Natural killer cell (primary cell): ENCODE measurements at regions not wholly inside any gene's neighbourhood (a gene's known extent, or its start where the extent isn't known, plus 50 kb on each side); places are given as distances from the start of the nearest gene placed in this dataset.

Experiments used
- ATAC-seq, 3 donors: fragments of 150-1000 bp in 2 of 3; fragments of 200-7000 bp in 1 of 3; cut with Tn5 transposase; 1 replicate in 1 of 3; 2 replicates in 2 of 3; pipeline ENCODE4 v1.10.0; 2021; ENCODE audit warnings: mild to moderate bottlenecking in 2 of 3, moderate library complexity in 2 of 3
- DNase-seq, 2 donors: peaks; one replicate each; pipeline versions ENCODE4 v3.0.0 to v3.0.0-alpha.2; 2013 to 2021; ENCODE audit warnings: mixed read lengths in 1 of 2
- H3K27ac ChIP-seq: one replicate; pipeline ENCODE4 v1.5.1; 2013; ENCODE audit warnings: mild to moderate bottlenecking, low read length
- H3K27me3 ChIP-seq: one replicate; pipeline ENCODE4 v1.6.1; 2013; ENCODE audit warnings: low read length; ENCODE audit not compliant: control insufficient read depth, insufficient read depth
- H3K36me3 ChIP-seq: one replicate; pipeline ENCODE4 v1.6.1; 2013; ENCODE audit warnings: low read length; ENCODE audit not compliant: control insufficient read depth, insufficient read depth
- H3K4me1 ChIP-seq: one replicate; pipeline ENCODE4 v1.6.1; 2013; ENCODE audit warnings: low read length; ENCODE audit not compliant: control insufficient read depth, insufficient read depth
- H3K4me3 ChIP-seq: one replicate; pipeline ENCODE4 v1.5.1; 2013; ENCODE audit warnings: low read length
- H3K9me3 ChIP-seq: one replicate; pipeline ENCODE4 v1.6.1; 2013; ENCODE audit warnings: low read length; ENCODE audit not compliant: control insufficient read depth, insufficient read depth
- H3K27ac Mint-ChIP-seq, 2 donors: one replicate each; pipeline ENCODE4 v1.8.0; 2022; ENCODE audit warnings: mild to moderate bottlenecking in 2 of 2, mixed read lengths in 2 of 2, moderate library complexity in 1 of 2
- H3K27me3 Mint-ChIP-seq, 2 donors: one replicate each; pipeline ENCODE4 v1.8.0; 2022; ENCODE audit warnings: low read depth in 2 of 2, mixed read lengths in 2 of 2
- H3K36me3 Mint-ChIP-seq: one replicate; pipeline ENCODE4 v1.8.0; 2022; ENCODE audit warnings: mixed read lengths
- H3K4me1 Mint-ChIP-seq, 2 donors: one replicate each; pipeline ENCODE4 v1.8.0; 2022; ENCODE audit warnings: mixed read lengths in 2 of 2
- H3K4me3 Mint-ChIP-seq: one replicate; pipeline ENCODE4 v1.8.0; 2022; ENCODE audit warnings: mild to moderate bottlenecking, moderate library complexity, mixed read lengths
- H3K9me3 Mint-ChIP-seq, 2 donors: one replicate each; pipeline ENCODE4 v1.8.0; 2022; ENCODE audit warnings: mixed read lengths in 2 of 2
- CTCF ChIP-seq: fragments of 200-600 bp; IDR thresholded peaks from one replicate; pipeline ENCODE4 v1.8.0; 2022; ENCODE audit warnings: antibody characterized with exemption
- WGBS: methylation state at CpG from one replicate; pipeline ENCODE4 v1.1.7; 2013; ENCODE audit warnings: missing lambda C conversion rate; ENCODE audit not compliant: insufficient coverage; 5-methylcytosine and 5-hydroxymethylcytosine counted together
- intact Hi-C: fragments of 100-400 bp; cut with micrococcal nuclease; formaldehyde crosslinking; loops from one replicate; pipeline ENCODE4 v1.14.2; 2022

GRCh38 chr18:47317824-47318508, 66.5 kb upstream of the SKOR2 start:
- H3K4me1 Mint-ChIP-seq: no peaks in the 10 kb centered on the region

GRCh38 chr18:47316924-47317323, 65.5 kb upstream of the SKOR2 start:
- Mint-ChIP-seq H3K4me3 (no peak overlapping the region), H3K27ac (no peak overlapping the region), H3K4me1 (no peaks in the 10 kb centered on the region), H3K9me3 (no peaks in the 10 kb centered on the region), H3K36me3 (no peaks in the 10 kb centered on the region), H3K27me3 (peaks cover 8 to 21% of the 10 kb centered on the region in 2 donors)
- Histone ChIP-seq H3K4me1 (no peaks in the 10 kb centered on the region), H3K36me3 (no peaks in the 10 kb centered on the region), H3K4me3 (no peak overlapping the region), H3K27ac (no peak overlapping the region), H3K27me3 (no peaks in the 10 kb centered on the region), H3K9me3 (no peaks in the 10 kb centered on the region)
- DNase-seq (no peak), ATAC-seq (no peak)
- TF ChIP-seq CTCF: no peak
- intact Hi-C loops: no loop called here
- WGBS: 85% methylated on average over 4 of the region's 4 CpGs

More at GRCh38 chr18:47317824-47318508, 66.5 kb upstream of the SKOR2 start:
- H3K27ac ChIP-seq: no peak overlapping the region
- no peak for ATAC-seq
- no peak overlapping the region for H3K27ac Mint-ChIP-seq
- H3K4me3 Mint-ChIP-seq: no peak overlapping the region
- 100% methylated on average over 1 of the region's 1 CpG for WGBS
- no peaks in the 10 kb centered on the region for H3K9me3 Mint-ChIP-seq
- no peaks in the 10 kb centered on the region for H3K4me1 ChIP-seq
- intact Hi-C loops: no loop called here
- no peaks in the 10 kb centered on the region for H3K36me3 ChIP-seq
- no peaks in the 10 kb centered on the region for H3K9me3 ChIP-seq
- no peak for DNase-seq
- TF ChIP-seq CTCF: no peak
- no peaks in the 10 kb centered on the region for H3K27me3 ChIP-seq
- peaks cover 8 to 18% of the 10 kb centered on the region in 2 donors for H3K27me3 Mint-ChIP-seq
- no peaks in the 10 kb centered on the region for H3K36me3 Mint-ChIP-seq
- no peak overlapping the region for H3K4me3 ChIP-seq

GRCh38 chr18:47313901-47314300, 62.4 kb upstream of the SKOR2 start:
- H3K27me3 ChIP-seq: no peaks in the 10 kb centered on the region
- no peak overlapping the region for H3K27ac ChIP-seq
- Mint-ChIP-seq H3K4me3 (no peak overlapping the region), H3K27ac (no peak overlapping the region), H3K9me3 (no peaks in the 10 kb centered on the region), H3K4me1 (no peaks in the 10 kb centered on the region), H3K36me3 (no peaks in the 10 kb centered on the region), H3K27me3 (peaks cover 8 to 19% of the 10 kb centered on the region in 2 donors)
- no peaks in the 10 kb centered on the region for H3K9me3 ChIP-seq
- no peaks in the 10 kb centered on the region for H3K36me3 ChIP-seq
- intact Hi-C loops: no loop called here
- TF ChIP-seq CTCF: no peak
- DNase-seq (no peak), ATAC-seq (no peak)
- no peaks in the 10 kb centered on the region for H3K4me1 ChIP-seq
- no peak overlapping the region for H3K4me3 ChIP-seq
- 71% methylated on average over 4 of the region's 4 CpGs for WGBS

GRCh38 chr18:47311585-47311984, 60.1 kb upstream of the SKOR2 start:
- 100% methylated on average over 2 of the region's 2 CpGs for WGBS
- Histone ChIP-seq H3K27ac (no peak overlapping the region), H3K9me3 (no peaks in the 10 kb centered on the region), H3K36me3 (no peaks in the 10 kb centered on the region), H3K4me3 (no peak overlapping the region), H3K27me3 (no peaks in the 10 kb centered on the region), H3K4me1 (no peaks in the 10 kb centered on the region)
- H3K27me3 Mint-ChIP-seq: peaks cover 10 to 13% of the 10 kb centered on the region in 2 donors
- intact Hi-C loops: no loop called here
- no peak for TF ChIP-seq CTCF
- no peak overlapping the region for H3K27ac Mint-ChIP-seq
- no peaks in the 10 kb centered on the region for H3K36me3 Mint-ChIP-seq
- DNase-seq (no peak), ATAC-seq (peak in 1 of 3 donors; percentile 13)
- no peaks in the 10 kb centered on the region for H3K9me3 Mint-ChIP-seq
- no peaks in the 10 kb centered on the region for H3K4me1 Mint-ChIP-seq
- no peak overlapping the region for H3K4me3 Mint-ChIP-seq
